HG02840 (cell line): ENCODE measurements at regions not wholly inside any gene's neighbourhood (a gene's known extent, or its start where the extent isn't known, plus 50 kb on each side); places are given as distances from the start of the nearest gene placed in this dataset.

ENCODE experiments used
- ATAC-seq: cut with Tn5 transposase; IDR thresholded peaks from one replicate; pipeline ENCODE4 v1.9.1; 2021; ENCODE audit warnings: mild to moderate bottlenecking, moderate library complexity, moderate number of reproducible peaks; ENCODE audit not compliant: unreplicated experiment, low FRiP score

- no peak for ATAC-seq
These were observed 252.4 kb downstream of the SEC23A start for GRCh38 chr14:38850664-38851063.

GRCh38 chr14:38848243-38848935, 254.6 kb downstream of the SEC23A start:
- ATAC-seq, result no peak

- ATAC-seq, result no peak
These were observed 255.9 kb downstream of the SEC23A start for GRCh38 chr14:38847161-38847560.

- no peak for ATAC-seq
These were observed 263.2 kb downstream of the SEC23A start for GRCh38 chr14:38839694-38840365.

GRCh38 chr14:38838979-38839323, 264.1 kb downstream of the SEC23A start:
- no peak for ATAC-seq

GRCh38 chr14:38838049-38838978, 264.7 kb downstream of the SEC23A start:
- ATAC-seq, result no peak

- ATAC-seq, result no peak
These were observed 265.5 kb downstream of the SEC23A start for GRCh38 chr14:38837343-38838048.

- no peak for ATAC-seq
These were observed 266.5 kb downstream of the SEC23A start for GRCh38 chr14:38836539-38836938.

- no peak for ATAC-seq
These were observed 267.2 kb downstream of the SEC23A start for GRCh38 chr14:38835874-38836273.

GRCh38 chr14:38828183-38828827, 274.7 kb downstream of the SEC23A start:
- no peak for ATAC-seq

- ATAC-seq, result no peak
These were observed 278.3 kb downstream of the SEC23A start for GRCh38 chr14:38824706-38825105.

GRCh38 chr14:38818555-38818954, 284.5 kb downstream of the SEC23A start:
- ATAC-seq, result no peak

- ATAC-seq, result no peak
These were observed 294.1 kb downstream of the SEC23A start for GRCh38 chr14:38808734-38809455.

GRCh38 chr14:38799671-38800070, 303.4 kb downstream of the SEC23A start:
- ATAC-seq, result no peak

GRCh38 chr14:38794677-38795076, 308.4 kb downstream of the SEC23A start:
- no peak for ATAC-seq

- no peak for ATAC-seq
These were observed 311.2 kb downstream of the SEC23A start for GRCh38 chr14:38791862-38792261.

GRCh38 chr14:38790916-38791315, 312.1 kb downstream of the SEC23A start:
- ATAC-seq, result no peak

- ATAC-seq, result no peak
These were observed 313.2 kb downstream of the SEC23A start for GRCh38 chr14:38789805-38790204.

- no peak for ATAC-seq
These were observed 315.0 kb downstream of the SEC23A start for GRCh38 chr14:38788060-38788459.
